NCI-H526 (cell line): ENCODE measurements at regions not wholly inside any gene's neighbourhood (a gene's known extent, or its start where the extent isn't known, plus 50 kb on each side); places are given as distances from the start of the nearest gene placed in this dataset.

Experiments used
- DNase-seq, 2 experiments: peaks; one replicate each; lab custom pipeline; 2025; lab: John Stamatoyannopoulos, UW

DNA sequence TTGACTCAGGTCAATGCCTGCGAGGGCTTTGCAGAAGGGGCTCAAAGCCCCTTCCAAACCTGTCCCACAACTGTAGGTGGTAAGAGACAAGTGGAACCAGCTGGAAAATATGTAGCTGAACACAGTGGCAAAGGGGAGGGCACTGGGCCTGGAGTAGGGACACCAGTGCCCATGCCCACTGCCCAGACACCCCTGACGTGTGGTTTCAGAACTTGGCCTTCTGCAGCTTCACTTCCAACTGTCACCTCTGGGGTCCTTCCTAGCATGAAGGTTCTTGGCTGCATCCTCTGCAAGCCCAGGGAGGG is 233.1 kb upstream of the IRX1 start:
- no peak for DNase-seq

DNA sequence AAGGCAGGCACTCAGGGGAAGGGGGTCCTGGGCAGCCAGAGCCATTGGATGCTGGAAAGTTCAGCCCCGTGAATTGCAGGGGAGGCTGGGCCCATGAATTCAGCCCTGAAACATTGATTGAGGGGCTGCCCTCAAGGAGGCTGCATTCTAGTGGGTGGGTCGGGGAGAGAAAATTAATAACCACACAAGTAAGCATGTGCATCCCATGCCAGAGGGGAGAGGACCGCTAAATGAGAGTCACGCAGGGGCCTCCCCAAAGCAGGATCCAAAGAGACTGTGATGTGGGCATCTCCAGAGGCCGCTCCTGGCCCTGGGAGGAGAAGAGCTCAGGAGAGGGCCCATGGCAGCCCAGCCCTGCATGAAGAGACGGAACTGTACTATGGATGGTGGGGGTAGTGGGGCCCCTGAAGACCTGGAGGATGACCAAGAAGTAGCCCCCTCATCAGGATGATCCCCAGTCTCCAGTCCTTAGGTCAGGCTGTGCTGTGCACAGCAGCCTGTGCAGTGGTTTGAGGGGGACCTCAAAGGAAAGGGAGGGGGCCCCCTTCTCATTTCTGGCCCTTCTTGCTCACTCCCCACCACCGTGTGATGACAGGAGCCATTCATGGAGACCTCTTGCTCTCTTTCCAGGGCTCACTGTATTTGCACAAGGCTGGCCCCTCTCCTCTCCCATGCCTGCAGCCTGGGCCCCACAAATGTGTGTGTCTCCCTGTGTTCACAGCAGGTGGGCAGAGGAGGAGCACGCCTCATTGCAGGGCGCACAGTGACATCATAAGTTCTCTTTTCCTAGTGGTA is 233.6 kb upstream of the IRX1 start:
- no peak for DNase-seq

DNA sequence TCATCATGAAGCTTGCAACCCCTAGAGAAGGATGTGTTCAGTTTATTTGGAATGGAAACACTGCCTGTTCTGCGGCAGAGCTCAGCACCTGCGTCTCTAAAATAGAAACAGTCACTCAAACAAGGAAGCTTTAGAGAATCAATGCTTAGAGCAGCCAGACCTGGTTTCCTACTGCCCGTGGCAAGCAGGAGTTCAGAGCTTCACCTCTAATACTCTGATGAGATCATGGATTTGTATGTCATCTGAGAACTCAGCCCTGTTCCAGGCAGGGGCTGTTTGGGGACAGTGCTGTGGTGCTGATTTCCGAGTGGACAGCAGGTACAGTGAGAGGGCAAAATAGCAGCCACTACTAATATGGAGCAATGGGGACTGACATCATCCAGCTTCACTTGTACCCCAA is 236.0 kb upstream of the IRX1 start:
- peak; percentile 41 to 49 for DNase-seq

DNA sequence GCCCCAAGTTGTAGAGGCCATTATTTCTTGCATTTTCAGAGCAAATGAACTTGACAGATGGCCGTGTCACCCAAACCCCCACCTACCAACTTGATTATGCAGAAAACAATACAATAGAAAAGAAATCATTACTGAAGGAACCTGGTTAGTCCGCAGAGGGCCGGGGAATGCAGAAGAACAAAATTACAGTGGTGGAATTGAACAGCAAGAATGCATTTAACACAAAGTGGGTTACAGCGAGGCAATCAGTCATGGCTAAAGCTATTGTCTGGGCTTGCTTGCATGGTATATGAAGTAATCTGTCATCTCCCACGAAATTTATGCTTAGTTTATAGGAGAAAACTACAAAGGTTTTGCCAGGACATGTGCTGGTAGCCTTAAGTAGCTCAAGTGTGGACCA is 238.3 kb upstream of the IRX1 start:
- DNase-seq, result no peak

DNA sequence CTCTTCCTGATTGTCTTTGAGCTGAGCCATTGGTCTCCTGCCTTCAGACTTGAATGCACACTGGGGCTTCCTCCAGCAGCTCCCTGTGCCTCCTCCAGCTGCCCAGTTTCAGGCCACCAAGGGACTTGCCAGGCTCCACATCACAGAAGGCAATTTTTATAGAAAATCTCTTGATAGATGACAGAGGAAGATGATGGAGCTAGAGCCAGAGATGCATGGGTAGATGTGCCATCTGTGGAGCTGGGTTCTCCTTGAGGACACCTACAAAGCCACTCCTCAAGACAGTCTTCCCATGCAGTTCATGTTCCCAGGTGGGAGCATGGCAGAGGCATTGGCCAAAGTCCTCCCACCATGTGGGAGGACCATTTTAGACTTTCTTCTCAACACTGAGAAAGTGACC is 239.6 kb upstream of the IRX1 start:
- DNase-seq, result no peak

DNA sequence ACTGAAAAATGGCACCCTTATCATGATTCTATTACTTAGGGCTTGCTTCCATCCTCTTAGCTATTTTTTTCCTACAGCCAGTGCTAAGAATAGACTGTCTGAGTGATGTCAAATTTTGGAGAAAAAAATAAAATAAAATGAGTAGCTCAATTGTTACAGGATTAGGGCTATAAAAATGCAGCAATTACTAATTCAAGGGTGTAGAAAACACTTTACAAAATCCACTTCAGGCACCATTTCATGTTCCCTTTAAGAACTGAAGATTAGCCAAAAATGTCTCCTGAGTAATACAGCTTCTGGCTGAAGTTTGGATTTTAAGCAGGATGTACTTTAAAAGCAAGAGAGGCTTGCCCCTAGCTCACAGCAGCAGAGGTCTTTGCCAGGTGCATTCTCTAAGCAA is 240.5 kb upstream of the IRX1 start:
- DNase-seq, result no peak

DNA sequence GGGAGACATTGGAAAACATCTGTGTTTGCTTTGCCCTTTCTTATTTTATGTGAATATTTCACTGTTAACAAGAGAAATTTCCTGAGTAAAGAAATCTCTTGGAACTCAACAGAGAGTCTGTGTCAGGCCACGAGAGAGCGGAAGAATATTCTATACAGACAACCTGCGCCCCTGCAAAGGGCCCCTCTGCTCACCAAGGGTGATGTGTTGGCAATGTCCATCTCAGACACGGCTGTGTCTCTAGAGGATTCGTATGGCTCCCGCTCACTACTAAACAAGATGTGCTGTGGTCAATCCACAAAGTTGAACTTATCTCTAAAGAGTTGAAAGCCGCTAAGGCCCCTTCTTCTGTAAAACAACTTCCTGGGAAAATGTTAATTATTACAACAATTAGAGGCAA is 241.0 kb upstream of the IRX1 start:
- DNase-seq, result no peak

DNA sequence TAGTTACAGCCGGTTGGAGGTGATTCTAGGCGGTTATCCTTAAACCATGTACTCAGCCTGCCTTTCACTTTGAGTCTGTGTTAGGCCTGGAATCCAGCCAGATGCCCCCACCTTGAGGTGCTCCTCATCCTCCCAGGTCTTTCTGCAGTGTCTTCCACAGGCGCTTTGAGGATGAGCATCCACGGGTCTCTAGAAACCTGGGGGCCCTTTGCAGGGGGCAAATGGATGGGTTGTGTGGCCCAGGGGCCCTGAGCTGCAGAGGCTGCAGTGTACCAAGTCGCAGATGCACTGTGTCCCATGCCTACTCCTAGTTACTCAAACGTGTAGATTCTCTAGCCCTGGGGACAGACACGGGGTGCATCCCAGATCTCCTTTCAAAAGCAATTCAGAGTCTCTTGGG is 242.1 kb upstream of the IRX1 start:
- DNase-seq, result no peak

DNA sequence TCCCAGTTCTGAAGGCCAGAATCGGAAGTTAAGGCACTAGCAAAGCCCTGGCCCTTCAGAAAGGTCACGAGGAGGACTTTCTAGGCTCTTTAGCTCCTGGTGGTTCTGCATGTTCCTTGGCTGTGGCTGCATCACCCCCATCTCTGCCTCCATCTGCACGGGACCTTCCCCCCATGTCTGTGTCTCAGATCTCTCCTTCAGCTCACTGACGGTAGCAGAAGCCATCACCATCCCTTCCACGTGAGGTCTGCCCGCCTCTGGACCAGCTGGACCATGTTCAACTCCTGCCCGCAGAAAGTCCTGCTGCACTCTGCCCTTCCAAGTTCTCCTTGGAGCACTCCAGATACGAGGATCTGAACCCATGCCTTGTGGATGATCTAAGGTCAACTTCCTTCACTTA is 242.9 kb upstream of the IRX1 start:
- no peak for DNase-seq

DNA sequence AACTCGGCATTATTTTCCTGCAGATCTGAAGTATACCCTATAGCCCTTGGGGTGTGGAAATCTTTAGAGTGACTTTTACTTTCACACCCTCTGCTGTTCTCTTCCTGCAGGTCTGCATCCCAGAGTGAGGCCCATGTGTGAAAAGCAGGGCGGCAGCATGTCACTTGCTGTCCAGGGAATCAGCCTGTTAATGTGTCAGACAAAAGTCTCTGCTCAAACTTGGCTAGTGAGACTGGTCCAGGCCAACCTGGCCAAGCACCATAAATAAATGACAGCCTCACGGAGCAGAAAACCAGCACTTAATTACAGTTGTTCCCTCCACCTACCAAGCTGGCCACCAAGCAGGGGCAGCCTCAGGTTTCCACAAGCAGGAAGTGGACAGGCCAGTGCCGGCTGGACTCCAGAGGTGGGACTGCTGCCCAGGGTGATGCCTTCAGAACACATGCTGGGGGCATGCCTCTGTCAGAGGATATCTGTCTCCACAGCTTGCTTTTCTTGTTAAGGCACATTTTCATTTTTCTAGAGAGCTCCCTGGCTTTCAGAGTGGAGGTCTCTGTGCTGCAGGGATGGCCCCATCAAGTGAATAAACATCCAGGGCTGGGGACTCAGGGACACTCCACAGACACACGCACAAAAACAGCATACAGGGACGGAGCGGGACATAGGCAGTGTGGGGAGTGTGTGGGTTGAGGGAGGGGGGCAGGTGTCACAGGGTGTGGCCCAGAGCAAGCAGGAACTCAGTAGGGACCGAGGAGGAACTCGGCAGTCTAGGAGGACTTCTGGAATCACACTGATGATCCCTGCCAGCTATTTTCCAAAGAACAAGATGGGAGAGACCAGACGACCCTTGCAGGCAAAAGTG is 243.8 kb upstream of the IRX1 start:
- no peak for DNase-seq

DNA sequence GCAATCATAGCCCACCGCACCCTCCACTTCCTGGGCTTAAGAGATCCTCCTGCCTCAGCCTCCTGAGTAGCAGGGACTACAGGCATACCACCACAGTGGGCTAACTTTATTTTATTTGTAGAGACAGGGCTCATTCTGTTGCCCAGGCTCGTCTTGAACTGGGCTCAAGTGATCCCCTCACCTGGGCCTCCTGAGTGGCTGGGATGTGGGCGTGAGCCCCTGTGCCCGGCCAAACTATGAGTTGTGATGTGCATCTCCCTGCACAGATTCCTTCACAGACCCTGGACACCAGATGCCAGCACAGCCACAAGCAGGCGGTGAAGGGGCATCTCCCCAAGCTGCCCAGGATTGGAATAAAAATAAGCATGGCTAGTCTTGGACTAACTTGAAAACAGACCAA is 244.9 kb upstream of the IRX1 start:
- no peak for DNase-seq

DNA sequence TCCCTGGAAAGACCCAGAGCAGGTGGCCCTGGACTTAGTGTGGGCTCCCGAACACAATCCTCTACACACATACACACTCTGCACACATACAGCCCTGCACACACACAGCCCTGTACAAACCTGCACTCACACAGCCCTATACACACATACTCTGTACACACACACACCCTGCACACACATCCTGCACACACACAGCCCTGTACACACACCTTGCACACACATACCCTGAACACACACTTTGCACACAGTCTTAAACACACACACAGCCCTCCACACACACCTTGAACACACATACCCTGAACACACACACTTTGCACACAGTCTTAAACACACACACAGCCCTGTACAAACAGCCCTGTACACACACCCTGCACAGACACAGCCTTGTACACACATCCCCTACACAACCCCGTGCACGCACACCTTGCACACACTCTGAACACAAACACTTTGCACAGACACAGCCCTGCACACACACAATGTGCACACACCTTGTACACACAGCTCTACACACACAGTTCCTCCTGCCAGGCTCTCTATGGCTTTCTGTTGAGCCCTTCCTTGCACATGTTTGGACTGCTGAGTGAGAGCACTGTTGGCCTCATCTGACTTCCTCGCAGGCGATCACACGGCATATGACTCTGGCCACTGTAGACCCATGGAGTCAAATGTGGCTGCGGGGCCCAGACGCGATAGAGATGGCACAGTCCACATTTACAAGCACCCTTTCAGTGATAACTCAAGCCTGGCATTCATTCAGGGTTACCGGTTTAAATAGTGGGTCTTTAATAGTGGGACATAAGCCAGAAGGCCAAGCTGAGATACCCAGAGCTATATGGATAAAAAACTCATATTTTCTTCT is 245.7 kb upstream of the IRX1 start:
- no peak for DNase-seq

DNA sequence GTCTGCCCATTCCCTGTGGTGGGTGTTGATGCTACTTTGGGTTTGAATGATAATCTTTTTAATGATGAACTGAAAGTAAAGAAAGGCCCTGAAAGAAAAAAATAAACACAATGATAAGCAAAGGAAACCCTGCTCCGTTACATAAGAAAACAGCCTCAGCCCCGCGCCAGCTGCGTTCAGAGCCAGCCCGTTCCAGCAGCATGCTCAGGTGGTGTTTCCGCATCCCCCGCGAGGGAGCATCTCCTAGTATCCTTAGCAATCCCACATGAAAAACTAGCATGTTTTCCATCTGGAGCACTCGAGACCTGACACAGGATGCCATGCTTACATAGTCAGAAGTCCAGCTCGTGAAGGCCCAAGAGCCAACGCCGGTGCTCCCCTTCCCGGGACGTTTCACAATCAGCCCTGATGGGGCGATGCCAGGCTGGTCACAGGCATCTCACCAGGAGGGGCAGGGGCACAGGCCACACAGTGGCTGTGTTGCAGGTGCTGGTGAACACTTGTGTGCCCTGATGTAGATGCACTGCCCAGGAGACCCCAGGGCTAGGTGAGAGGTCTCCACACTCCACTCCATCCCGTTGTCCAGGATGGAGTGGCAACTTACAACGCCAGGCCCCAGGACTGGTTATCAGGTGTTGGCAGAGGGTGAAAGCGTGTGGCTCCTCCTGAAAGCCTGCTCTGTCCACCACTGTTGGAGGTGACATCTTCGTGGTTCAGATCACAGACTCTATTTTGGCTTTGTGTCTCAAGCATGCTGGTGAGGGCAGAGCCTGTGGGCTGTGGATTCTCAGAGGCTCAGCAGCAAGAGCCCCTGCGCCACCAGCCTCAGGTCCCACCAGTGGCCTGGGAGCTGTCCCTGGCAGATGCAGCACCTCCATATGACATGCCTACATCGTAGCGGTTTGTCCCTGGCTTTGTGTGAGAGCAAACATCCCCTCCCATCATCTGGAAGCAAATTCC is 246.8 kb upstream of the IRX1 start:
- DNase-seq, result no peak

DNA sequence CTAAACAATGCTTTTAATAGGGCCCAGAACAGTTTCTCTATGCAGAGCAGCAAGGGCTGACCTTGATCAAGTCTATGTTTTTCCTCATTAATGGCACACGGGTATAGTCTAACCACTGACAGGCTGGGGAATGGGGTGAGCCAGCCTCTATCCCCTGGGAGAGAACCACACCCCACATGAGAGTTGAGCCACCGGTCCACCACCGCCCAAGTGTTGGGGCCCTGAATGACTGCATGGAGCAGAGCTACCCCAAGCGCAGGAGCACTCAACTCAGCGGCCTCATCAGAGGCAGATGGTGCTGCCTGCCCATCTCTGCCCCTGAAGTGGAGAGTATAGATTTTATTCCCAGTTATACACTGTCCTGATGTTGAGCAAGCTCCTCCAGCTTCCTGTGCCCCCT is 247.9 kb upstream of the IRX1 start:
- DNase-seq, result no peak

DNA sequence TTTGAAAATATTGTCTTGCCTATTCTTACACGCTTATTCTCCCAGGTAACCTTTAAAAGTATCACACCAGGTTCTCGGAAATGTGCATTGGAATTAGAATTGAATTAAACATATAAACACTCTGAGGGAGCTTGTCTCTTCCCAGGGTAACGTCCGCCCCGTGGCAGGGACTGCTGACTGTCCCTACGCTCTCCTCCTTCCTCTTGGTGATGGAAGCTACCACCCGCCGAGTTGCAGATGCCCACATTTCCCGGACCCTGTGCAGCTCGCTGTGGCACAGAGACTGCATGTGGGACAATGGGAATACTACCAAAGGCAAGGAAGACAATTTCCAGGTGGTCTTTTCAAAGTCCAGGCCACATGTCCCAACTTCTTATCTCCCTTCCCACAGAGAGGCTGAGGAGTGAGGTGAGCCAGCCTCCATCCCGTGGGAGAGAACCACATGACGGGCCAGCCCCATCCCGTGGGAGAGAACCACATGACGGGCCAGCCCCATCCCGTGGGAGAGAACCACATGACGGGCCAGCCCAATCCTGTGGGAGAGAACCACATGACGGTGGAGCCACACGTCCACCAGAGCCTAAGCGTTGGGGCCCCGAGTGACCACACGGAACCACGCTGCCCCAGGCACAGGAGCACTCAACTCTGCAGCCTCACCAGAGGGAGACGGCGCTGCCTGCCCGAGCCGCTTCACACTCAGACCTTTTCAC is 249.4 kb upstream of the IRX1 start:
- no peak for DNase-seq

DNA sequence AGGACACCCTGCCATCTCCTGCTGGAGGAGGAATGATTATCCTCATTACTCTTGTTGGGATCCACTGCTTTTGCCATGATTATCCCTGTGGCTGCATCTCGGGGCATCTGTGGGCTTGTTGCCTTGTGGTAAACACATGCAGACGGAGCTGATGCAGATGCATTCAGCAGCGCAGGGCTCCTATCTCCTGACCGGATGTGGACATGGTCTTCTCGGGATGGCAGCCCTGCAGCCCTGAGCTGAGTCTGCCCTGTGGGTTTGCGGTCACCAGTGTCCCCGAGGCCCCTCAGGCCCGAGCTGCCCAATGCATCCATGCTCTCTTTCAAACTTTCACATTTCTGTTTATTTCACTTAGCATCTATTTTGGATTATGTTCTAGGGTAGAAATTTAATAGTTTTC is 250.4 kb upstream of the IRX1 start:
- DNase-seq, result no peak

DNA sequence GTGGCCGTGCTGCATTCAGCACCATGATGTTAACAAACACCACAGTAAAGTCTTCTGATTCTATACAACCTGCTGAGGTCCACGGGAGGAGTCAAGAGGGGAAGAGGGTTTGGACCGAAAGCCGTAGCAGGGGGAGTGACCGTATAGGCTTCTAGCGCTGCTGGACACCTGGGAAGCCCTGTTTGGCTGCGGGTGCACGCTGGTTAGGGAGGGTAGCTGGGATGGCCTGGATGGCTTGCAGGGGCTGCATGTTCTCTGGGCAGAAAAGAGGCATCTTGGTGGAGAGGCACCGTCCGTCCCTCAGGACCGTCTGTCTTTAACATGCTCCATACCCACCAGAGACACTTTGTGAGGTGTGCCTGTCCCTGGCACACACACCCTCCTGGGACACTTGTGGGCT is 251.0 kb upstream of the IRX1 start:
- no peak for DNase-seq

DNA sequence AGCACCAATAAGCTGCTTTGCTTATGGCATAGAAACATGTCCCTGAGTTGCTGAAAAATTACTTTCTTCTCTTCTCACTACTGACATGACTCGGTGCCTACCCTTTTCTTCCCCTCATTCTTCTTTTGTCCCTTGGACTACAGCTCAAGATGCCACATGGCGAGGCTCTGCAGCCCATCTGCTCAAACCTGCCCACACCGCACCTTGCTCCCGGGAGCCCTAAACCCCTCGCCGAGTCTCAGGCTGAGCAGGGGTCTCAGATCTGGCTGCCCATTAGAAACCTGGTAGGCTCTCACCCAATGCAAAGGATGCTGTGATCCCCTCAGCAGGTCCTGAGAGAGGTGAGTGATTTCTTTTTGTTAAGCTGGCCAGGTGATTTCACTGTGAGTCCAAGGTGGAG is 251.7 kb upstream of the IRX1 start:
- DNase-seq, result no peak

DNA sequence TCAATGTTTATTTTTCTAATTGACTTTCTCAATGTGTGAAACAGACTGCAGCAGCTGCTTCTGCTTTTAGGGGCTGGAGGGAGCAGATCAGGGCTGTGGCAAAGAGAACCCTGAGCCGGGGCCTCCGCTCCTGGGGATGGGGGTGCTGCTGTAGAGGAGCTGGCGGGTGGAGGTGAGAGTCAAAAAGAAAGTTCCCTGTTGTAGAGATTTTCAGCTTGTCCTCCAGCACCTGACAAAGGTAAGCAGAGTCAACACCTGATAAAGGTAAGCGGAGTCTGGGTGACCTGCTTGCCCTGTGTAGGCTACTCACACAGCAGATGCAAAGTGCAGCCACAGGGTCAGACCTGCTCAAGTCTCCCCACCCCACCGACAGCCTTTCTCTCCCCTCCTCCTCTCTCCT is 252.4 kb upstream of the IRX1 start:
- no peak for DNase-seq

DNA sequence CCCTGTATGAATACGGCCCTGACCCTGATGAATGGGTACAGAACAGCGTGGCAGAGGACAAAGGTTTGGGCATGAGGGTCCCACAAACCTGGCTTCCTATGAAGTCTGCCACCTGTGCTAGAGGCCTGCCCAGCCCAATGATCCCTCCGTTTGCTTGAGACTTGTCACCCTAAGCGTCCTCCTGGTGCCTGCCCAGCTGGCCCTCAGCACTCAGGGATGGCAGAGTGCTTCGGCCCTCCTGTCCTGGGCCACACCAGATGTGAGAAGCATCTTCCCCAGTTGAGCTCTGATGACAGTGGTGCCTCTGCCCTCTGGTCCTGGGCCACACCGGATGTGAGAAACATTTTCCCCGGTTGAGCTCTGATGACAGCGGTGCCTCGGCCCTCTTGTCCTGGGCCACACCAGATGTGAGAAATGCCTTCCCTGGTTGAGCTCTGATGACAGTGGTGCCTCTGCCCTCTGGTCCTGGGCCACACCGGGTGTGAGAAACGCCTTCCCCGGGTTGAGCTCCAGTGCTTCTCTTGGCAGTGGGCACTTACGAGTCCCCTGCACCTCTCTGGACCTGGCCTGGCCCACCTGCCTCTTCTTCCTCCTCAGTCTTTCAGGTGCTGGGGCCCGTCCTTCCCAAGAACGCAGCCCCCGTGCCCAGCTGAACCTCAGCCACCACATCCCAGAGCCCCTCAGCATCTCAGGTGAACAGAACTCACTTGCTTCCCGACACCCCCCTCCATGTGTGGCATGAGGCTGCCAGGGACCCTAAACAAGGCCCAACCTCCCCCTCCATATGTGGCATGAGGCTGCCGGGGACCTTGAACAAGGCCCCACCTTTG is 253.1 kb upstream of the IRX1 start:
- DNase-seq, result no peak
